ENCODE measurements at regions not wholly inside any gene's neighbourhood (a gene's known extent, or its start where the extent isn't known, plus 50 kb on each side); places are given as distances from the start of the nearest gene placed in this dataset.

DNA sequence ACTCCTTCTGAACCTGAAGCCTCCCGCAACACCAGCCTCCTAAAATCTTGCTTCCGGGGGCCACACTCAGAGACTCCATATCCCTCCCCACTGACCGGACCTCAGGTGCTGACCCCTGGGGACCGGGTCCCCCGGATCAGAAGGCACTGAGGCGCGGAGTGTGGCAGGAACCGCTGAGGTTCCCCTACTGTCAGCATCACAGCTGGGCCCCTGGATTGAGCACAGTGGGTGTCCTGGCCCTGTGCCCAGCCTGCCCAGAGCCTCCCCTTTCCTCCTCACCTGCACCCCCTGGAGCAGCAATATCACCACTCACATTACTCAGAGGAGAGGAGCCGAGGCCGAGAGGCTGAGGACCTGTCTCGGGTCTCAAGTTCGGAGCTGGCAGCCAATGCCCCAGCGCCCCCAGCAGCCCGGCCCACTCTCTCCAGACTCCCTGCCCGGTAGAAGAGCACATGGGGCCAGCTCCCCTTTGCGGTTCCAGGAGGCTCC is 101.2 kb upstream of the EIF5 start (continued):
- TF ChIP-seq, protein P1, sequence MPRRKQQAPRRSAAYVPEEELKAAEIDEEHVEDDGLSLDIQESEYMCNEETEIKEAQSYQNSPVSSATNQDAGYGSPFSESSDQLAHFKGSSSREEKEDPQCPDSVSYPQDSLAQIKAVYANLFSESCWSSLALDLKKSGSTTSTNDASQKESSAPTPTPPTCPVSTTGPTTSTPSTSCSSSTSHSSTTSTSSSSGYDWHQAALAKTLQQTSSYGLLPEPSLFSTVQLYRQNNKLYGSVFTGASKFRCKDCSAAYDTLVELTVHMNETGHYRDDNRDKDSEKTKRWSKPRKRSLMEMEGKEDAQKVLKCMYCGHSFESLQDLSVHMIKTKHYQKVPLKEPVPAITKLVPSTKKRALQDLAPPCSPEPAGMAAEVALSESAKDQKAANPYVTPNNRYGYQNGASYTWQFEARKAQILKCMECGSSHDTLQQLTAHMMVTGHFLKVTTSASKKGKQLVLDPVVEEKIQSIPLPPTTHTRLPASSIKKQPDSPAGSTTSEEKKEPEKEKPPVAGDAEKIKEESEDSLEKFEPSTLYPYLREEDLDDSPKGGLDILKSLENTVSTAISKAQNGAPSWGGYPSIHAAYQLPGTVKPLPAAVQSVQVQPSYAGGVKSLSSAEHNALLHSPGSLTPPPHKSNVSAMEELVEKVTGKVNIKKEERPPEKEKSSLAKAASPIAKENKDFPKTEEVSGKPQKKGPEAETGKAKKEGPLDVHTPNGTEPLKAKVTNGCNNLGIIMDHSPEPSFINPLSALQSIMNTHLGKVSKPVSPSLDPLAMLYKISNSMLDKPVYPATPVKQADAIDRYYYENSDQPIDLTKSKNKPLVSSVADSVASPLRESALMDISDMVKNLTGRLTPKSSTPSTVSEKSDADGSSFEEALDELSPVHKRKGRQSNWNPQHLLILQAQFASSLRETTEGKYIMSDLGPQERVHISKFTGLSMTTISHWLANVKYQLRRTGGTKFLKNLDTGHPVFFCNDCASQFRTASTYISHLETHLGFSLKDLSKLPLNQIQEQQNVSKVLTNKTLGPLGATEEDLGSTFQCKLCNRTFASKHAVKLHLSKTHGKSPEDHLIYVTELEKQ (tag by site-specific recombination; IDR thresholded peaks at IDR 0.05; ENCODE audit: borderline replicate concordance) = no peak
- TF ChIP-seq FEZF1 (tag by site-specific recombination; IDR thresholded peaks at IDR 0.05) = no peak
- peak; percentile 66 for TF ChIP-seq ZNF629 (tag by site-specific recombination; IDR thresholded peaks at IDR 0.05)
- peak; percentile 51 for TF ChIP-seq ZNF341 (tag by site-specific recombination; IDR thresholded peaks at IDR 0.05; ENCODE audit: low read depth)
- TF ChIP-seq BCL11B (tag by site-specific recombination; IDR thresholded peaks at IDR 0.05; ENCODE audit: low read depth) = 0 out of 2 replicates have a peak, but pooled peaks have one; percentile 13
- TF ChIP-seq ZNF423 (tag by site-specific recombination; IDR thresholded peaks at IDR 0.05) = no peak; the same call in 1 of the 2 replicates
- no peak for TF ChIP-seq ZNF211 (tag by site-specific recombination; IDR thresholded peaks at IDR 0.05; ENCODE audit: low read depth)
- TF ChIP-seq ZNF560 (tag by site-specific recombination; IDR thresholded peaks at IDR 0.05; ENCODE audit: borderline replicate concordance) = no peak
- TF ChIP-seq, protein P2, sequence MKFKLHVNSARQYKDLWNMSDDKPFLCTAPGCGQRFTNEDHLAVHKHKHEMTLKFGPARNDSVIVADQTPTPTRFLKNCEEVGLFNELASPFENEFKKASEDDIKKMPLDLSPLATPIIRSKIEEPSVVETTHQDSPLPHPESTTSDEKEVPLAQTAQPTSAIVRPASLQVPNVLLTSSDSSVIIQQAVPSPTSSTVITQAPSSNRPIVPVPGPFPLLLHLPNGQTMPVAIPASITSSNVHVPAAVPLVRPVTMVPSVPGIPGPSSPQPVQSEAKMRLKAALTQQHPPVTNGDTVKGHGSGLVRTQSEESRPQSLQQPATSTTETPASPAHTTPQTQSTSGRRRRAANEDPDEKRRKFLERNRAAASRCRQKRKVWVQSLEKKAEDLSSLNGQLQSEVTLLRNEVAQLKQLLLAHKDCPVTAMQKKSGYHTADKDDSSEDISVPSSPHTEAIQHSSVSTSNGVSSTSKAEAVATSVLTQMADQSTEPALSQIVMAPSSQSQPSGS (tag by site-specific recombination; IDR thresholded peaks at IDR 0.05; ENCODE audit: low read depth) = no peak
- peak; percentile 78 for TF ChIP-seq GLIS2 (tag by site-specific recombination; IDR thresholded peaks at IDR 0.05)
- TF ChIP-seq SP7 (tag by site-specific recombination; IDR thresholded peaks at IDR 0.05) = peak; percentile 61; the same call in 1 of the 2 replicates
- TF ChIP-seq ZNF660 (tag by site-specific recombination; IDR thresholded peaks at IDR 0.05) = peak; percentile 28; the same call in 1 of the 2 replicates
- TF ChIP-seq ZBTB21 (tag by site-specific recombination; IDR thresholded peaks at IDR 0.05) = 0 out of 2 replicates have a peak, but pooled peaks have one; percentile 12
- peak; percentile 37 for TF ChIP-seq ZBTB8A (tag by site-specific recombination; IDR thresholded peaks at IDR 0.05)
- 0 out of 2 replicates have a peak, but pooled peaks have one; percentile 11 for TF ChIP-seq KLF10 (tag by site-specific recombination; IDR thresholded peaks at IDR 0.05)
- TF ChIP-seq ZNF311 (tag by site-specific recombination; IDR thresholded peaks at IDR 0.05; ENCODE audit: borderline replicate concordance) = no peak
- TF ChIP-seq ZNF23 (tag by site-specific recombination; IDR thresholded peaks at IDR 0.05; ENCODE audit: borderline replicate concordance) = no peak
- no peak for TF ChIP-seq ZNF274 (IDR thresholded peaks at IDR 0.05; ENCODE audit: low read length)
- no peak for TF ChIP-seq ZNF274 (tag by site-specific recombination; IDR thresholded peaks at IDR 0.05; ENCODE audit: borderline replicate concordance)
- no peak for TF ChIP-seq ZNF473 (tag by site-specific recombination; IDR thresholded peaks at IDR 0.05)
- no peak for TF ChIP-seq ZNF146 (tag by site-specific recombination; IDR thresholded peaks at IDR 0.05)
- 0 out of 2 replicates have a peak, but pooled peaks have one; percentile 34 for TF ChIP-seq ZNF335 (tag by site-specific recombination; conservative IDR thresholded peaks at IDR 0.05)
- TF ChIP-seq BCL11A (tag by site-specific recombination; IDR thresholded peaks at IDR 0.05; ENCODE audit: low read depth) = no peak
- no peak for TF ChIP-seq ZNF133 (tag by site-specific recombination; IDR thresholded peaks at IDR 0.05)
- TF ChIP-seq ZNF830 (tag by site-specific recombination; IDR thresholded peaks at IDR 0.05; ENCODE audit: low read depth) = no peak
- 0 out of 2 replicates have a peak, but pooled peaks have one; percentile 5 for TF ChIP-seq KLF16 (tag by site-specific recombination; IDR thresholded peaks at IDR 0.05)
- TF ChIP-seq, protein P3, sequence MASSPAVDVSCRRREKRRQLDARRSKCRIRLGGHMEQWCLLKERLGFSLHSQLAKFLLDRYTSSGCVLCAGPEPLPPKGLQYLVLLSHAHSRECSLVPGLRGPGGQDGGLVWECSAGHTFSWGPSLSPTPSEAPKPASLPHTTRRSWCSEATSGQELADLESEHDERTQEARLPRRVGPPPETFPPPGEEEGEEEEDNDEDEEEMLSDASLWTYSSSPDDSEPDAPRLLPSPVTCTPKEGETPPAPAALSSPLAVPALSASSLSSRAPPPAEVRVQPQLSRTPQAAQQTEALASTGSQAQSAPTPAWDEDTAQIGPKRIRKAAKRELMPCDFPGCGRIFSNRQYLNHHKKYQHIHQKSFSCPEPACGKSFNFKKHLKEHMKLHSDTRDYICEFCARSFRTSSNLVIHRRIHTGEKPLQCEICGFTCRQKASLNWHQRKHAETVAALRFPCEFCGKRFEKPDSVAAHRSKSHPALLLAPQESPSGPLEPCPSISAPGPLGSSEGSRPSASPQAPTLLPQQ (tag by site-specific recombination; IDR thresholded peaks at IDR 0.05) = peak; percentile 77
- peak; percentile 47; the same call in 1 of the 2 replicates for TF ChIP-seq ZBTB20 (tag by site-specific recombination; IDR thresholded peaks at IDR 0.05)
- TF ChIP-seq, protein P4, sequence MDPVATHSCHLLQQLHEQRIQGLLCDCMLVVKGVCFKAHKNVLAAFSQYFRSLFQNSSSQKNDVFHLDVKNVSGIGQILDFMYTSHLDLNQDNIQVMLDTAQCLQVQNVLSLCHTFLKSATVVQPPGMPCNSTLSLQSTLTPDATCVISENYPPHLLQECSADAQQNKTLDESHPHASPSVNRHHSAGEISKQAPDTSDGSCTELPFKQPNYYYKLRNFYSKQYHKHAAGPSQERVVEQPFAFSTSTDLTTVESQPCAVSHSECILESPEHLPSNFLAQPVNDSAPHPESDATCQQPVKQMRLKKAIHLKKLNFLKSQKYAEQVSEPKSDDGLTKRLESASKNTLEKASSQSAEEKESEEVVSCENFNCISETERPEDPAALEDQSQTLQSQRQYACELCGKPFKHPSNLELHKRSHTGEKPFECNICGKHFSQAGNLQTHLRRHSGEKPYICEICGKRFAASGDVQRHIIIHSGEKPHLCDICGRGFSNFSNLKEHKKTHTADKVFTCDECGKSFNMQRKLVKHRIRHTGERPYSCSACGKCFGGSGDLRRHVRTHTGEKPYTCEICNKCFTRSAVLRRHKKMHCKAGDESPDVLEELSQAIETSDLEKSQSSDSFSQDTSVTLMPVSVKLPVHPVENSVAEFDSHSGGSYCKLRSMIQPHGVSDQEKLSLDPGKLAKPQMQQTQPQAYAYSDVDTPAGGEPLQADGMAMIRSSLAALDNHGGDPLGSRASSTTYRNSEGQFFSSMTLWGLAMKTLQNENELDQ (tag by site-specific recombination; IDR thresholded peaks at IDR 0.05; ENCODE audit: low read depth) = no peak
- TF ChIP-seq ZNF596 (tag by site-specific recombination; IDR thresholded peaks at IDR 0.05) = no peak
- TF ChIP-seq EGR2 (tag by site-specific recombination; IDR thresholded peaks at IDR 0.05; ENCODE audit: low read depth) = no peak

All from HEK293 (cell line).